SIG-M5 treated with dmso at 0.1 percent for 504 hours (cell line): ENCODE measurements at regions not wholly inside any gene's neighbourhood (a gene's known extent, or its start where the extent isn't known, plus 50 kb on each side); places are given as distances from the start of the nearest gene placed in this dataset.

ENCODE experiments used
- DNase-seq: peaks from one replicate; lab custom pipeline; 2025; ENCODE audit not compliant: unreplicated experiment; lab: John Stamatoyannopoulos, UW

DNA sequence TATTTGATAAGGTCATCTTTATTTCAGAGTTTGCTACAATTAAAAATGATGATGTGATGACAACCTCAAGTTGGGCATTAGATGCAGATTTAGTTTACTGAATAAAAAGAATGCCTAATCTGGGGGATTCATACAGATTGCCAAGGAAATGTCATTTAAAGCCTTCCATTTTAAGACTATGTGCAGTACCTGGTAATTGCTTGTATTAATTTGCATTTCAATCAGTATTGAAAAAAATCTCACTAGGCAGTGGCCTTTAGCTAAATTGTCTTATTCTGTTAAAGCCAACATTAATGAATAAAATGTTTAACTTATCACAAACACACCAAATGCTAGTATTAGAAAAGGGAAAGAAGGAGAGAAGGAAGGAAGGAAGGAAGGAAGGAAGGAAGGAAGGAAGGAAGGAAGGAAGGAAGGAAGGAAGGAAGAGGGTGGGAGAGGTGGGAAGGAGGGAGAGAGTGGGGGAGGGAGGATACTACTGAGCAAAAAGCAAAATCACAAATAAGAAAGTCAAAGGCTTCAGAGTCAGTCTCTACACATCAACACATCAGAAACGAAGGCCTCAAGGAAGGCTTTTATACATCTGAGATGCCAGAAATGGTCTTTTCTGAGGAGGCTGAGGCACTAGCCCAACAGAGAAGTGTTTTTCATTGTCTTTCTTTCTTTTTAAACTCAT lies 271.1 kb upstream of the CLEC14A start:
- no peak for DNase-seq

GRCh38 chr14:38524636-38525509 lies 269.0 kb upstream of the CLEC14A start:
- DNase-seq = no peak

- no peak for DNase-seq
These were observed 266.8 kb upstream of the CLEC14A start for GRCh38 chr14:38522724-38523123.

- DNase-seq = no peak
These were observed 265.7 kb upstream of the CLEC14A start for GRCh38 chr14:38521591-38521990.

GRCh38 chr14:38517426-38517825 lies 261.5 kb upstream of the CLEC14A start:
- DNase-seq = no peak

DNA sequence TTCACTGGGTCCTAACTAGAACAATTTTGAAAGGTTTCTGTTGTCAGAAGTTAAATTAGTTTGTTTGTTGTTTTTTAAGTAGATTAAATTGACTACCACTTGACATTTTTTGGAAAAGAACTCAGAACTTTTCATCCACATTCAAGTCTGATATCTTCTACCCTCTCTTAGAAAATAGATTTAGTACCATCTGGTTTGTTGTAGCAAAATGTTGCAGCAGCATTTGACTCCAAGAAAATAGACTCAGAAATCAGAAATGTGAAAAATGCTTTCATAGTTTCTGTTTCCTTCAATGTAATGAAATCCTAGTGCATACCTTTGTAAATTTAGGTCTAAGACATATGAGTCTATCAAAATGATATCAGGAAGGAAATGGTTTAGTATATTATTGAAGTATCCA lies 256.3 kb upstream of the CLEC14A start:
- no peak for DNase-seq

DNA sequence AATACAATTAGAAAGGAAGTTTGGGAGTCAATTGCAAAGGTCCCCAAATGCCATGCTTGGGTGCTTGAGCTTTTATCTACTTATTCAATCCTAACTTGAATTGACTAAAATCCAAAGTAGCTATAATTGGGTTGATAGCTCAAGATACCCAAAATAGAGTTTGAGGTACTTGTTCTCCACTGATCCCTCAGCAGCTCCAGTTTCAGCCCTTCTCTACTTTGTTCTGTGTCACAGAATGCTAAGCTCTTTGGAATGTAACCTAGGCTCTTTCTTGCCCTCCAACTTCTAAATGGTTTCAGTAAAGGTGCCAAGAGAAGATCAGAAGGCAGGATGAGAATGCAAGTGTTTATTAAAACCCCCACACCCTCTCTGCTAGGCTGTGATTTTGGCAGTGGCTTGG lies 251.4 kb upstream of the CLEC14A start:
- DNase-seq = no peak

GRCh38 chr14:38505973-38506249 lies 250.0 kb upstream of the CLEC14A start:
- no peak for DNase-seq

DNA sequence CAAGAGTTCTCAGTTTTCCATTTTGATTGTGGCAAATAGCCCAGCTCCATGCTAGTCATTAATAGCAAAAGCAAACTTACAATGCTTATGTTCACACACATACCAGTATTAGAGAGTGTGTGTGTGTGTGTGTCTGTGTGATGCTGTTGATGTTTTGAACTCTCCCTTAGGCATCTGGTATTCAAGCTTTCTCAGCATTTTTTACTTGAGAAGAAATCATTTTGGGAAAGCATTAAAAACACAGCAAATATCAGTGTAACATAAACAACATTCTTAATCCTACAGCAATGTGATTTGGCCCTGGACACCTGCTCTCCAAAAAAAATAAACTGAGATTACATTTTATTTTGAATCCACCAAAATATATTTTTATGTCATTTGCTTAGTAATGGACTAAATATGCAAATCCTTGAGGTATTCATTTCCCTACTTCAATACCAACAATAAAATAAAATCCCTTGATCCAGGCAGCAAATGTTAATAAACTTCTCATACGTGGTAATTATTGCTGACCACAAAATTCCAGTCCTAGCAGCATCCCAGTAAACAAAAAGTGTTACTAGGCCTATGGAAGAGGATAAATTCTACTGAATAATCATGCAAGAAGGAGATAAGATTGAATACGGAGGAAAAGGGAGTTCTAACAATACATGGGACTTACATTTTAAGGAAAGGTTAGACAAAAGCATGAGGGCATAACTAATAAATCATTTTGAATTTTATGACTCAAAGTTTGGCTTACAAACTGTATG lies 249.5 kb upstream of the CLEC14A start:
- DNase-seq = no peak

DNA sequence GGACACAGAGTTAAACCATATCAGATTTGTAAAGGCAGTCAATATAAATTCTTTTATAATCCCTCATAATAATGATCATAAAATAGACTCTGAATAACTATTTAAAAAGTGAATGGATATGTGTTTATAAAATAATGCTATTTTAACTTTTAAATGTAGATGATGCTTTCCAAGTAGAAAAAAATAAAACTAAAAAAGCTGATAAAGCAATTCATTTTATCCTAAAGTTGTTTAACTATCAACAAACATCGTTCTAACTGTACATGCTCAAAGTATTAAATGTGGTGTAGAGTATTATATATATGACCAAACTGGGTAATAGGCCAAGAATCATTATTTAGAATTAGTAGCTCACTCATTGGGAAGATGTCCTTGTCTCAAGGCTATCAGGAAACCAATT lies 248.3 kb upstream of the CLEC14A start:
- DNase-seq = no peak

GRCh38 chr14:38502239-38502638 lies 246.3 kb upstream of the CLEC14A start:
- DNase-seq = no peak

DNA sequence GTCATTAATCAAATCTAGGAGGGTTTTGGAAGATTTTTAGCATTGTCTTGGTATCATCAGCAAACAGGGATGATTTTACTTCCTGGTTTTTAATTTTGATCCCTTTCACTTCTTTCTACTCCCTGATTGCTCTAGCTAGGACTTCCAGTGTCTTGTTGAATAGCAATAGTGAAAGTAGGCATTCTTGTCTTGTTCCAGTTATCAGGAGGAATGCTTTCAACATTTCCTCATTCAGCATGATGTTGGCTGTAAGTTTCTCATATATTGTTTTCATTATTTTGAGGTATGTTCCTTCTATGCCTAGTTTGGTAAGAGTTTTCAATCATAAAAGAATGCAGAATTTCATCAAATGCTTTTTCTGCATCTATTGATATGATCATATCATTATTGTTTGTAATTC lies 244.2 kb upstream of the CLEC14A start:
- DNase-seq = no peak

DNA sequence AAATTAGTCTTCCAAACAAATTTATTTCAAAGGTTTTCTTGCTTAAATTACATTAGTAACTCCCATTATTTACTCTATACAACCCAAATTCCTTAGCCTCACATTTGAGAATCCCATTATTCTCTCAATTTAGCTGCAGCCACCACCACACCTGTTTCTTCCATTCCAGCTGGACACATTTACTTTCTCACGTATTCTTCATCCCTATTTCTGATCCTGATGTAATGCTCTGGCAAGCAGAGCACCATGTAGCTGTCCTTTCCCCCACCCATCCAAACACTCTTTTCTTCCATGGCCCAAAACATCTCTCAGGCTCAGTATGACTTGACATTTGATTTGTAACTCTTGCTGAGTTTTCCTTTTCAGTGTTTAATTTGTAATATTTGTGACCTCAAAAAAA lies 240.2 kb upstream of the CLEC14A start:
- no peak for DNase-seq

DNA sequence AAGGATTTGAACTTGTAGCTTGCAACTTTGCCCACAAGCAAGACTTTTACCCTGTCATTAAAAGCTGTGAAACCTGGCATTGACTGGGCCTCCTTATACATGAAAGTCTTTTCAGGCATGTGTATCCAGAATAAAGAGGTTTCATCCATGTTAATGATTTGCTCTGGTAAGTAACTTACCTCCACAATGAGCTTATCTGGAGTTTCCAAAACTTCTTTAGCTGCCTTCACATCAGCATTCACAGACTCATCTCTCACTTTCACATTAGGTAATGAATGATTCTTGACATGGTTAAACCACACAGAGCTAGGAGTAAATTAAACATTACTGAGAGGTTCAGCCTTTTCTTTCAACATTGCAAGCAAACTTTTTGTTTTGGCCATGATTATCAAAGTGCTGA lies 234.4 kb upstream of the CLEC14A start:
- no peak for DNase-seq

DNA sequence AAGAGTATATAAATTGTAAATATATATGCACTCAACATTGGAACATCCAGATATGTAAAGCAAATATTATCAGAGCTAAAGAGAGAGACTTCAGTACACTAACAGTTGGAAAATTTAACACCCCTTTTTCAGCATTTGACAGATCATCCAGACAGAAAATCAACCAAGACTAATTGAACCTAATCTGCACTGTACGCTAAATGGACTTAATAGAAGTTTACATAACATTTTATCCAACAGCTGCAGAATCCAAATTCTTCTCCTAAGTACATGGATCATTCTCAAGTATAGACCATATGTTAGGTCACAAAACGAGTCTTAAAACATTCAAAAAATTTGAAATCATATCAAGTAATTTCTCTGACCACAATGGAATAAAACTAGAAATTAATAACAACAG lies 229.1 kb upstream of the CLEC14A start:
- DNase-seq = no peak

- no peak for DNase-seq
These were observed 226.2 kb upstream of the CLEC14A start for GRCh38 chr14:38481952-38482678.

GRCh38 chr14:38469156-38469555 lies 213.3 kb upstream of the CLEC14A start:
- DNase-seq = no peak

DNA sequence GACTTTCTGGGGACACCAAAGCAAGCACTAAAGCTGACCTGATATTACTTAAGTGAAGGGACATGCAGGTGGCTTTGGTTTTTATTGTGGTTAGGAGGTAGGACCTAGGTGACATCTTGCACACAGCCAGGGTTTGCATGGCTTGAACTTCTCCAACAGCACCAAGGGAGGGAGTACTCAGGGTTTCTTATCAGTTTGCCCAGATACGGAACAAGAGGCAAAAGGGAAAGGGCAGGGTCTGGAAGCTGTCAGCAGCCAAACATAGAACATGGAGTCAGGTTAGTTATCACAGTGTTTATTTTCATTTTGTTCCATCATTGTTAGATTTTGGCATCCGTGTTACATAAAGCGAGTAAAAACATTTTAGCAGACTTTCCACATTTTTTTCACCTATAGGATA lies 186.3 kb upstream of the CLEC14A start:
- DNase-seq = no peak

- no peak for DNase-seq
These were observed 176.3 kb upstream of the CLEC14A start for GRCh38 chr14:38432186-38432585.

DNA sequence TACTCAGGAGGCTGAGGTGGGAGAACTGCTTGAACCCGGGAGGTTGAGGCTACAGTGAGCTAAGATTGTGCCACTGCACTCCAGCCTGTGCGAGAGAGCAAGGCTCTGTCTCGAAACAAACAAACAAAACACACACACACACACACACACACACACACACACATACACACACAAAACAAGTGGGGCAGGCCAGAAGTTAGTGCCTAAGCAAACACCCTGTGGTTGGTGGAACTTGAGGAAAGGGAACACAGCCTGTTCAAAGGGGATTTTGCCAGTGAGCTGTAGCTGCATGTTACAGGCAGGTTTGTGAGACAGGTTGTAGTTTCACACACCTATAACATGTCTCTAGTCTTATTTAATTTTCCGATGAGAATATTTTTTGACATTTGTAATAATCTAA lies 175.3 kb upstream of the CLEC14A start:
- DNase-seq = no peak

GRCh38 chr14:38430522-38430921 lies 174.6 kb upstream of the CLEC14A start:
- no peak for DNase-seq
